AG09319 (cell line): ENCODE measurements at regions not wholly inside any gene's neighbourhood (a gene's known extent, or its start where the extent isn't known, plus 50 kb on each side); places are given as distances from the start of the nearest gene placed in this dataset.

ENCODE experiments used
- DNase-seq: peaks from one replicate; pipeline ENCODE4 v3.0.0-alpha.2; 2010; ENCODE audit warnings: low read depth; ENCODE audit errors: extremely low read depth
- CTCF ChIP-seq: IDR thresholded peaks from 2 replicates; pipeline ENCODE4 v1.5.1; 2011; ENCODE audit warnings: low read depth, mild to moderate bottlenecking, inconsistent platforms, low read length, moderate library complexity

- TF ChIP-seq CTCF, result no peak
- DNase-seq, result no peak
Measured at GRCh38 chr2:8414946-8415879, 266.6 kb upstream of the ID2 start.

- no peak for DNase-seq
- TF ChIP-seq CTCF, result no peak
Measured at GRCh38 chr2:8416001-8416571, 265.8 kb upstream of the ID2 start.

- TF ChIP-seq CTCF, result no peak
- no peak for DNase-seq
Measured at GRCh38 chr2:8416849-8417832, 264.7 kb upstream of the ID2 start.

GRCh38 chr2:8418721-8419120 lies 263.1 kb upstream of the ID2 start:
- DNase-seq, result no peak
- no peak for TF ChIP-seq CTCF

GRCh38 chr2:8421658-8422449 lies 260.0 kb upstream of the ID2 start:
- DNase-seq, result no peak
- TF ChIP-seq CTCF, result no peak

GRCh38 chr2:8422450-8422800 lies 259.4 kb upstream of the ID2 start:
- DNase-seq, result no peak
- TF ChIP-seq CTCF, result no peak
